ENCODE measurements at regions not wholly inside any gene's neighbourhood (a gene's known extent, or its start where the extent isn't known, plus 50 kb on each side); places are given as distances from the start of the nearest gene placed in this dataset.

GRCh38 chr18:50473881-50474280, 86.0 kb upstream of the MAPK4 start:
- TF ChIP-seq CTCF (conservative IDR thresholded peaks at IDR 0.05) (no peak), ZFX (IDR thresholded peaks at IDR 0.05) (no peak)
